ENCODE measurements at regions not wholly inside any gene's neighbourhood (a gene's known extent, or its start where the extent isn't known, plus 50 kb on each side); places are given as distances from the start of the nearest gene placed in this dataset.

GRCh38 chr4:18075823-18076433 lies 54.4 kb upstream of the LCORL start (continued):
- TF ChIP-seq ZFP37 (CRISPR knock-in tag; IDR thresholded peaks at IDR 0.05; ENCODE audit: borderline replicate concordance) (no peak), ZNF333 (CRISPR knock-in tag; IDR thresholded peaks at IDR 0.05; ENCODE audit: borderline replicate concordance) (no peak), ZMYM4 (CRISPR knock-in tag; IDR thresholded peaks at IDR 0.05) (peak; percentile 86), BHLHE40 (IDR thresholded peaks at IDR 0.05; ENCODE audit: low read length) (peak; percentile 76)

- ATAC-seq (no peak), DNase-seq (ENCODE audit: low spot score) (no peak), FAIRE-seq (no peak)
- Histone ChIP-seq H3K4me1 (ENCODE audit: insufficient read depth, low read length) (no peaks in the 10 kb centered on the region), H3K4me3 (replicated peaks in 1 of 3; ENCODE audit: insufficient read depth in 1 of 3, low read depth in 2 of 3, low read length in 3 of 3) (no peak overlapping the region), H3K27ac (ENCODE audit: extremely low read length, insufficient read depth, low read length) (no peak overlapping the region), H4K20me1 (ENCODE audit: insufficient read depth, low read length) (no peaks in the 10 kb centered on the region), H3K36me3 (replicated peaks in 1 of 2; ENCODE audit: control insufficient read depth in 1 of 2, insufficient read depth in 2 of 2, low read length in 2 of 2) (no peaks in the 10 kb centered on the region), H2AFZ (ENCODE audit: low read length) (no peak overlapping the region), H3K27me3 (ENCODE audit: control insufficient read depth in 1 of 2, insufficient read depth in 2 of 2, low read length in 2 of 2) (peaks cover 0 to 4% of the 10 kb centered on the region in 2 experiments; a peak in 2 of 5 replicates), H3K9me3 (ENCODE audit: low read length) (no peaks in the 10 kb centered on the region; the same call in 1 of the 2 replicates), H3K79me2 (ENCODE audit: insufficient read depth, low read length) (no peaks in the 10 kb centered on the region), H3K9ac (ENCODE audit: insufficient read depth, low read depth, low read length) (no peak overlapping the region), H3K4me2 (ENCODE audit: low read depth, low read length) (no peak overlapping the region)
- no TSS peak for BruUV-seq (replicated peaks)
- TF ChIP-seq STAT6 (CRISPR knock-in tag; IDR thresholded peaks at IDR 0.05; ENCODE audit: borderline replicate concordance) = no peak
- TF ChIP-seq MAFK (conservative IDR thresholded peaks at IDR 0.05 in 1 of 2, IDR thresholded peaks at IDR 0.05 in 1 of 2; ENCODE audit: low read length in 2 of 2) = peak; percentile 59 to 67
- peak; percentile 48; the same call in 1 of the 2 replicates for TF ChIP-seq MAFF (IDR thresholded peaks at IDR 0.05; ENCODE audit: low read depth, low read length)
- POLR2A ChIA-PET = no interaction called here
- CTCF ChIA-PET (ENCODE audit: low intra/inter-chr PET ratio, low total read pairs) = no interaction called here
- intact Hi-C loops (cut with micrococcal nuclease; ENCODE audit: unreplicated experiment) = no loop called here
- in situ Hi-C loops (cut with HindIII; ENCODE audit: extremely low pct_ligation_motif_present, low pct_unique_long_range_greater_than_20kb) = no loop called here
Observed at GRCh38 chr4:18071894-18072293, 50.3 kb upstream of the LCORL start.

Small RNA genes lying in the stretch of these regions (small RNA-seq; reads per million reads assigned to genes)
- gene RNA5SP157 (ENCODE audit: insufficient read depth in 2 of 3, insufficient read length in 3 of 3, low read depth in 2 of 3, low replicate concordance in 1 of 3) = 0 reads per million in 3 experiments

Data from HepG2 (cell line).